Jurkat, Clone E6-1 (cell line): ENCODE measurements at regions not wholly inside any gene's neighbourhood (a gene's known extent, or its start where the extent isn't known, plus 50 kb on each side); places are given as distances from the start of the nearest gene placed in this dataset.

Experiments used
- DNase-seq: peaks from one replicate; pipeline ENCODE4 v3.0.0-alpha.2; 2011; ENCODE audit warnings: low read depth, low spot score
- H3K4me3 ChIP-seq: 2 replicates; pipeline ENCODE4 v1.5.1; 2011; ENCODE audit warnings: mild to moderate bottlenecking, low read length, control low read depth, moderate library complexity

GRCh38 chr6:33926451-33926850 is 122.6 kb upstream of the MLN start:
- DNase-seq: peak; percentile 61
- no peak overlapping the region for H3K4me3 ChIP-seq

- no peak for DNase-seq
- H3K4me3 ChIP-seq: no peak overlapping the region
Observed at GRCh38 chr6:33925936-33926335, 122.1 kb upstream of the MLN start.

GRCh38 chr6:33925210-33925609 is 121.4 kb upstream of the MLN start:
- DNase-seq: no peak
- no peak overlapping the region for H3K4me3 ChIP-seq

GRCh38 chr6:33924681-33925080 is 120.9 kb upstream of the MLN start:
- DNase-seq: no peak
- H3K4me3 ChIP-seq: no peak overlapping the region

GRCh38 chr6:33923857-33924514 is 120.2 kb upstream of the MLN start:
- no peak overlapping the region for H3K4me3 ChIP-seq
- peak; percentile 70 for DNase-seq

GRCh38 chr6:33921745-33922144 is 117.9 kb upstream of the MLN start:
- no peak for DNase-seq
- no peak overlapping the region for H3K4me3 ChIP-seq

- no peak overlapping the region for H3K4me3 ChIP-seq
- no peak for DNase-seq
Observed at GRCh38 chr6:33918175-33918695, 114.4 kb upstream of the MLN start.

- no peak overlapping the region for H3K4me3 ChIP-seq
- no peak for DNase-seq
Observed at GRCh38 chr6:33915134-33915533, 111.3 kb upstream of the MLN start.

GRCh38 chr6:33914645-33915044 is 110.8 kb upstream of the MLN start:
- no peak overlapping the region for H3K4me3 ChIP-seq
- peak; percentile 72 for DNase-seq

GRCh38 chr6:33912195-33912594 is 108.4 kb upstream of the MLN start:
- H3K4me3 ChIP-seq: no peak overlapping the region
- DNase-seq: no peak

GRCh38 chr6:33911488-33911887 is 107.7 kb upstream of the MLN start:
- H3K4me3 ChIP-seq: no peak overlapping the region
- no peak for DNase-seq

- no peak for DNase-seq
- no peak overlapping the region for H3K4me3 ChIP-seq
Observed at GRCh38 chr6:33910594-33910993, 106.8 kb upstream of the MLN start.

GRCh38 chr6:33909737-33910136 is 105.9 kb upstream of the MLN start:
- no peak overlapping the region for H3K4me3 ChIP-seq
- no peak for DNase-seq

- DNase-seq: no peak
- H3K4me3 ChIP-seq: no peak overlapping the region
Observed at GRCh38 chr6:33908025-33908424, 104.2 kb upstream of the MLN start.

- no peak for DNase-seq
- H3K4me3 ChIP-seq: no peak overlapping the region
Observed at GRCh38 chr6:33907227-33907626, 103.4 kb upstream of the MLN start.

- DNase-seq: no peak
Observed at GRCh38 chr6:33906439-33906838, 102.6 kb upstream of the MLN start.

GRCh38 chr6:33905071-33905609 is 101.3 kb upstream of the MLN start:
- peak; percentile 98 for DNase-seq
- peak overlapping the region; percentile 57 for H3K4me3 ChIP-seq

More at GRCh38 chr6:33906439-33906838, 102.6 kb upstream of the MLN start:
- H3K4me3 ChIP-seq: no peak overlapping the region

- peak overlapping the region; percentile 57 for H3K4me3 ChIP-seq
- DNase-seq: no peak
Observed at GRCh38 chr6:33904747-33905065, 100.9 kb upstream of the MLN start.

- H3K4me3 ChIP-seq: peak overlapping the region; percentile 57
Observed at GRCh38 chr6:33904050-33904746, 100.4 kb upstream of the MLN start.

GRCh38 chr6:33903579-33903978 is 99.8 kb upstream of the MLN start:
- no peak for DNase-seq
- H3K4me3 ChIP-seq: peak overlapping the region; percentile 57

More at GRCh38 chr6:33904050-33904746, 100.4 kb upstream of the MLN start:
- DNase-seq: peak; percentile 97
